CD4-positive, alpha-beta memory T cell (primary cell): ENCODE measurements at regions not wholly inside any gene's neighbourhood (a gene's known extent, or its start where the extent isn't known, plus 50 kb on each side); places are given as distances from the start of the nearest gene placed in this dataset.

Experiments
- CTCF ChIA-PET: fragments of 350-600 bp; sonication (Branson Sonifier 250); formaldehyde crosslinking; loops from one replicate; lab custom pipeline; 2021; ENCODE audit warnings: inconsistent platforms; ENCODE audit not compliant: partially characterized antibody; lab: Charles Lee
- POLR2A ChIA-PET: fragments of 350-600 bp; sonication (Branson Sonifier 250); formaldehyde crosslinking; loops from one replicate; lab custom pipeline; 2021; ENCODE audit not compliant: partially characterized antibody; lab: Charles Lee
- DNase-seq, 5 donors: peaks; one replicate each; pipeline versions ENCODE4 v3.0.0 to v3.0.0-alpha.2; 2020 to 2022; ENCODE audit warnings: mixed read lengths in 1 of 5
- H3K27ac ChIP-seq: one replicate; pipeline ENCODE4 v1.7.0; 2013; ENCODE audit warnings: low read depth, low read length
- H3K27me3 ChIP-seq: 2 replicates; pipeline ENCODE4 v1.7.0; 2013; ENCODE audit warnings: mild to moderate bottlenecking, low read length, moderate library complexity; ENCODE audit not compliant: insufficient read depth
- H3K36me3 ChIP-seq: 2 replicates; pipeline ENCODE4 v1.7.0; 2013; ENCODE audit warnings: mild to moderate bottlenecking, low read length, moderate library complexity; ENCODE audit not compliant: insufficient read depth
- H3K4me1 ChIP-seq: 2 replicates; pipeline ENCODE4 v1.7.0; 2013; ENCODE audit warnings: mild to moderate bottlenecking, low read length, moderate library complexity; ENCODE audit not compliant: insufficient read depth
- H3K4me3 ChIP-seq, 2 donors: one replicate each; pipeline ENCODE4 v1.7.0; 2013; ENCODE audit warnings: low read length in 2 of 2, mild to moderate bottlenecking in 1 of 2
- H3K9me3 ChIP-seq, 2 donors: one replicate each; pipeline ENCODE4 v1.7.0; 2013; ENCODE audit warnings: low read length in 2 of 2, control low read depth in 1 of 2; ENCODE audit not compliant: control insufficient read depth in 1 of 2
- H3K27ac Mint-ChIP-seq, 7 donors: one replicate each; pipeline ENCODE4 v1.8.0; 2020 to 2021; ENCODE audit warnings: mixed read lengths in 7 of 7, mild to moderate bottlenecking in 6 of 7, inconsistent platforms in 3 of 7, moderate library complexity in 3 of 7
- H3K27me3 Mint-ChIP-seq, 2 donors: one replicate each; pipeline ENCODE4 v1.8.0; 2020 to 2021; ENCODE audit warnings: mixed read lengths in 2 of 2
- H3K36me3 Mint-ChIP-seq, 2 donors: one replicate each; pipeline ENCODE4 v1.8.0; 2020 to 2021; ENCODE audit warnings: mixed read lengths in 2 of 2, inconsistent platforms in 1 of 2, mild to moderate bottlenecking in 1 of 2
- H3K4me1 Mint-ChIP-seq, 4 donors: one replicate each; pipeline ENCODE4 v1.8.0; 2020 to 2021; ENCODE audit warnings: mixed read lengths in 4 of 4, mild to moderate bottlenecking in 1 of 4
- H3K4me3 Mint-ChIP-seq, 8 donors: one replicate each; pipeline ENCODE4 v1.8.0; 2020 to 2021; ENCODE audit warnings: mixed read lengths in 8 of 8, mild to moderate bottlenecking in 7 of 8, moderate library complexity in 6 of 8, inconsistent platforms in 3 of 8
- H3K9me3 Mint-ChIP-seq, 8 donors: one replicate each; pipeline ENCODE4 v1.8.0; 2020 to 2021; ENCODE audit warnings: mixed read lengths in 8 of 8, mild to moderate bottlenecking in 5 of 8, inconsistent platforms in 3 of 8, moderate library complexity in 1 of 8
- intact Hi-C: fragments of 100-400 bp; cut with micrococcal nuclease; formaldehyde crosslinking; loops from one replicate; pipeline ENCODE4 v1.15.1; 2023

GRCh38 chr2:136496966-136497365 is 268.4 kb upstream of the THSD7B start:
- intact Hi-C loops = no loop called here
- POLR2A ChIA-PET = no interaction called here

GRCh38 chr2:136495636-136496035 is 269.7 kb upstream of the THSD7B start:
- Mint-ChIP-seq H3K4me1 (no peaks in the 10 kb centered on the region), H3K4me3 (no peak overlapping the region), H3K9me3 (peaks cover 0 to 25% (median 7%) of the 10 kb centered on the region in 8 donors), H3K27ac (no peak overlapping the region), H3K27me3 (peaks cover 15 to 16% of the 10 kb centered on the region in 2 donors), H3K36me3 (no peaks in the 10 kb centered on the region)
- Histone ChIP-seq H3K27ac (no peak overlapping the region), H3K4me1 (no peaks in the 10 kb centered on the region), H3K9me3 (no peaks in the 10 kb centered on the region), H3K27me3 (no peaks in the 10 kb centered on the region), H3K36me3 (no peaks in the 10 kb centered on the region), H3K4me3 (no peak overlapping the region)
- intact Hi-C loops = no loop called here
- ChIA-PET POLR2A (no interaction called here), CTCF (no interaction called here)
- DNase-seq = no peak

More at GRCh38 chr2:136496966-136497365, 268.4 kb upstream of the THSD7B start:
- no peaks in the 10 kb centered on the region for H3K4me1 Mint-ChIP-seq
- no peak overlapping the region for H3K4me3 Mint-ChIP-seq
- peaks cover 10 to 11% of the 10 kb centered on the region in 2 donors for H3K27me3 Mint-ChIP-seq
- DNase-seq = no peak
- CTCF ChIA-PET = no interaction called here
- Histone ChIP-seq H3K4me3 (no peak overlapping the region), H3K27me3 (no peaks in the 10 kb centered on the region), H3K4me1 (no peaks in the 10 kb centered on the region), H3K27ac (no peak overlapping the region), H3K36me3 (no peaks in the 10 kb centered on the region), H3K9me3 (no peaks in the 10 kb centered on the region)
- no peaks in the 10 kb centered on the region for H3K36me3 Mint-ChIP-seq
- H3K9me3 Mint-ChIP-seq = peaks cover 0 to 17% (median 7%) of the 10 kb centered on the region in 8 donors
- H3K27ac Mint-ChIP-seq = no peak overlapping the region

- ChIA-PET CTCF (no interaction called here), POLR2A (no interaction called here)
- H3K4me1 ChIP-seq = no peaks in the 10 kb centered on the region
- peaks cover 15 to 16% of the 10 kb centered on the region in 2 donors for H3K27me3 Mint-ChIP-seq
- no peaks in the 10 kb centered on the region for H3K27me3 ChIP-seq
- no peak overlapping the region for H3K4me3 ChIP-seq
- H3K36me3 ChIP-seq = no peaks in the 10 kb centered on the region
- no peak overlapping the region for H3K4me3 Mint-ChIP-seq
- H3K36me3 Mint-ChIP-seq = no peaks in the 10 kb centered on the region
- DNase-seq = no peak
- H3K27ac Mint-ChIP-seq = no peak overlapping the region
- intact Hi-C loops = no loop called here
- H3K9me3 Mint-ChIP-seq = peaks cover 0 to 38% (median 7%) of the 10 kb centered on the region in 8 donors
- H3K9me3 ChIP-seq = no peaks in the 10 kb centered on the region
- H3K4me1 Mint-ChIP-seq = no peaks in the 10 kb centered on the region
- no peak overlapping the region for H3K27ac ChIP-seq
These were observed 272.4 kb upstream of the THSD7B start for GRCh38 chr2:136492901-136493300.

GRCh38 chr2:136490100-136490499 is 275.2 kb upstream of the THSD7B start:
- POLR2A ChIA-PET = no interaction called here
- Mint-ChIP-seq H3K4me3 (no peak overlapping the region), H3K27ac (no peak overlapping the region), H3K9me3 (peaks cover 0 to 28% (median 3%) of the 10 kb centered on the region in 8 donors), H3K4me1 (no peaks in the 10 kb centered on the region), H3K27me3 (peaks cover 12 to 14% of the 10 kb centered on the region in 2 donors), H3K36me3 (no peaks in the 10 kb centered on the region)
- Histone ChIP-seq H3K27ac (no peak overlapping the region), H3K9me3 (no peaks in the 10 kb centered on the region), H3K27me3 (no peaks in the 10 kb centered on the region), H3K4me3 (no peak overlapping the region), H3K36me3 (no peaks in the 10 kb centered on the region), H3K4me1 (no peaks in the 10 kb centered on the region)
- intact Hi-C loops = no loop called here
- DNase-seq = no peak
- CTCF ChIA-PET = no interaction called here

GRCh38 chr2:136487421-136487820 is 277.9 kb upstream of the THSD7B start:
- Histone ChIP-seq H3K4me1 (no peaks in the 10 kb centered on the region), H3K36me3 (no peaks in the 10 kb centered on the region), H3K4me3 (no peak overlapping the region), H3K27me3 (no peaks in the 10 kb centered on the region), H3K27ac (no peak overlapping the region), H3K9me3 (no peaks in the 10 kb centered on the region)
- intact Hi-C loops = no loop called here
- Mint-ChIP-seq H3K9me3 (peaks cover 0 to 26% (median 3%) of the 10 kb centered on the region in 8 donors), H3K27ac (no peak overlapping the region), H3K4me1 (no peaks in the 10 kb centered on the region), H3K36me3 (no peaks in the 10 kb centered on the region), H3K4me3 (no peak overlapping the region), H3K27me3 (peaks cover 7 to 11% of the 10 kb centered on the region in 2 donors)
- ChIA-PET POLR2A (no interaction called here), CTCF (no interaction called here)
- no peak for DNase-seq

GRCh38 chr2:136486115-136486514 is 279.2 kb upstream of the THSD7B start:
- POLR2A ChIA-PET = no interaction called here
- Mint-ChIP-seq H3K4me1 (no peaks in the 10 kb centered on the region), H3K27ac (no peak overlapping the region)

GRCh38 chr2:136482966-136483365 is 282.4 kb upstream of the THSD7B start:
- CTCF ChIA-PET = no interaction called here
- no peaks in the 10 kb centered on the region for H3K4me1 ChIP-seq
- POLR2A ChIA-PET = no interaction called here
- H3K4me3 ChIP-seq = no peak overlapping the region
- H3K27me3 ChIP-seq = no peaks in the 10 kb centered on the region
- DNase-seq = no peak
- no peaks in the 10 kb centered on the region for H3K36me3 Mint-ChIP-seq
- H3K9me3 Mint-ChIP-seq = peaks cover 0 to 23% (median 13%) of the 10 kb centered on the region in 8 donors
- H3K27ac ChIP-seq = no peak overlapping the region
- H3K36me3 ChIP-seq = no peaks in the 10 kb centered on the region
- no peaks in the 10 kb centered on the region for H3K4me1 Mint-ChIP-seq
- H3K4me3 Mint-ChIP-seq = no peak overlapping the region
- peaks cover 0 to 5% of the 10 kb centered on the region in 2 donors for H3K27me3 Mint-ChIP-seq
- peaks cover 0 to 4% of the 10 kb centered on the region in 2 donors for H3K9me3 ChIP-seq
- intact Hi-C loops = no loop called here
- H3K27ac Mint-ChIP-seq = no peak overlapping the region

More at GRCh38 chr2:136486115-136486514, 279.2 kb upstream of the THSD7B start:
- Histone ChIP-seq H3K27ac (no peak overlapping the region), H3K4me3 (no peak overlapping the region), H3K36me3 (no peaks in the 10 kb centered on the region), H3K9me3 (no peaks in the 10 kb centered on the region), H3K4me1 (no peaks in the 10 kb centered on the region), H3K27me3 (no peaks in the 10 kb centered on the region)
- Mint-ChIP-seq H3K4me3 (no peak overlapping the region), H3K9me3 (peaks cover 0 to 13% (median 0%) of the 10 kb centered on the region in 8 donors), H3K27me3 (peaks cover 0 to 5% of the 10 kb centered on the region in 2 donors), H3K36me3 (no peaks in the 10 kb centered on the region)
- CTCF ChIA-PET = no interaction called here
- intact Hi-C loops = no loop called here
- DNase-seq = no peak

GRCh38 chr2:136482006-136482405 is 283.3 kb upstream of the THSD7B start:
- peaks cover 0 to 5% of the 10 kb centered on the region in 2 donors for H3K27me3 Mint-ChIP-seq
- H3K36me3 Mint-ChIP-seq = no peaks in the 10 kb centered on the region
- Histone ChIP-seq H3K4me3 (no peak overlapping the region), H3K4me1 (no peaks in the 10 kb centered on the region), H3K9me3 (peaks cover 0 to 4% of the 10 kb centered on the region in 2 donors), H3K27me3 (no peaks in the 10 kb centered on the region), H3K27ac (no peak overlapping the region), H3K36me3 (no peaks in the 10 kb centered on the region)
- intact Hi-C loops = no loop called here
- no peaks in the 10 kb centered on the region for H3K4me1 Mint-ChIP-seq
- DNase-seq = no peak
- H3K9me3 Mint-ChIP-seq = peaks cover 0 to 21% (median 16%) of the 10 kb centered on the region in 8 donors
- ChIA-PET CTCF (no interaction called here), POLR2A (no interaction called here)
- no peak overlapping the region for H3K4me3 Mint-ChIP-seq
- H3K27ac Mint-ChIP-seq = no peak overlapping the region
